Endodermal cell (in vitro differentiated cells): ENCODE measurements at regions not wholly inside any gene's neighbourhood (a gene's known extent, or its start where the extent isn't known, plus 50 kb on each side); places are given as distances from the start of the nearest gene placed in this dataset.
"Not testable (repeated sequence)": the region's sequence is repeated elsewhere in the genome, so short reads cannot be mapped to it uniquely, and the experiment has no call there.

Experiments
- DNase-seq: peaks from one replicate; pipeline ENCODE4 v3.0.0-alpha.2; 2017
- H3K27ac ChIP-seq: 2 replicates; pipeline ENCODE4 v1.5.1; 2013; ENCODE audit warnings: mild to moderate bottlenecking, low read depth, low read length, moderate library complexity
- H3K27me3 ChIP-seq: 2 replicates; pipeline ENCODE4 v1.6.1; 2013; ENCODE audit warnings: mild to moderate bottlenecking, low read length, moderate library complexity; ENCODE audit not compliant: insufficient read depth, control insufficient read depth, poor library complexity, severe bottlenecking
- H3K36me3 ChIP-seq: 2 replicates; pipeline ENCODE4 v1.7.0; 2013; ENCODE audit warnings: mild to moderate bottlenecking, low read length, moderate library complexity; ENCODE audit not compliant: control insufficient read depth, insufficient read depth
- H3K4me1 ChIP-seq: one replicate; pipeline ENCODE4 v1.7.0; 2013; ENCODE audit warnings: low read length; ENCODE audit not compliant: control insufficient read depth, insufficient read depth
- H3K4me3 ChIP-seq: 2 replicates; pipeline ENCODE4 v1.5.1; 2013; ENCODE audit warnings: mild to moderate bottlenecking, low read length, moderate library complexity
- H3K9ac ChIP-seq: 2 replicates; pipeline ENCODE4 v1.6.1; 2013; ENCODE audit warnings: mild to moderate bottlenecking, low read length, moderate library complexity; ENCODE audit not compliant: poor library complexity, severe bottlenecking; ENCODE audit errors: extremely low read depth
- H3K9me3 ChIP-seq: 2 replicates; pipeline ENCODE4 v1.6.1; 2013; ENCODE audit warnings: mild to moderate bottlenecking, low read length, moderate library complexity; ENCODE audit not compliant: control insufficient read depth
- H3K27ac Mint-ChIP-seq: 2 replicates; pipeline ENCODE4 v1.8.0; 2020; ENCODE audit warnings: mixed read lengths
- H3K27me3 Mint-ChIP-seq: 2 replicates; pipeline ENCODE4 v1.8.0; 2021; ENCODE audit warnings: mild to moderate bottlenecking, mixed read lengths; ENCODE audit not compliant: insufficient read depth
- H3K36me3 Mint-ChIP-seq: 2 replicates; pipeline ENCODE4 v1.8.0; 2020; ENCODE audit warnings: low read depth, mixed read lengths
- H3K4me1 Mint-ChIP-seq: 2 replicates; pipeline ENCODE4 v1.8.0; 2020; ENCODE audit warnings: mixed read lengths
- H3K4me3 Mint-ChIP-seq: 2 replicates; pipeline ENCODE4 v1.8.0; 2020; ENCODE audit warnings: mild to moderate bottlenecking, moderate library complexity, mixed read lengths
- H3K9me3 Mint-ChIP-seq: 2 replicates; pipeline ENCODE4 v1.8.0; 2020; ENCODE audit warnings: mild to moderate bottlenecking, mixed read lengths
- CTCF ChIP-seq: fragments of 200-600 bp; sonication (generic); conservative IDR thresholded peaks from 2 replicates; pipeline ENCODE4 v1.5.0; 2021; ENCODE audit warnings: antibody characterized with exemption, mild to moderate bottlenecking
- WGBS, 2 experiments: methylation state at CpG; one replicate each; pipeline versions ENCODE4 v1.1.5 to v1.1.7; 2013; ENCODE audit warnings: missing lambda C conversion rate in 2 of 2, mixed read lengths in 1 of 2; ENCODE audit not compliant: insufficient coverage in 1 of 2, insufficient read length in 1 of 2; 5-methylcytosine and 5-hydroxymethylcytosine counted together

DNA sequence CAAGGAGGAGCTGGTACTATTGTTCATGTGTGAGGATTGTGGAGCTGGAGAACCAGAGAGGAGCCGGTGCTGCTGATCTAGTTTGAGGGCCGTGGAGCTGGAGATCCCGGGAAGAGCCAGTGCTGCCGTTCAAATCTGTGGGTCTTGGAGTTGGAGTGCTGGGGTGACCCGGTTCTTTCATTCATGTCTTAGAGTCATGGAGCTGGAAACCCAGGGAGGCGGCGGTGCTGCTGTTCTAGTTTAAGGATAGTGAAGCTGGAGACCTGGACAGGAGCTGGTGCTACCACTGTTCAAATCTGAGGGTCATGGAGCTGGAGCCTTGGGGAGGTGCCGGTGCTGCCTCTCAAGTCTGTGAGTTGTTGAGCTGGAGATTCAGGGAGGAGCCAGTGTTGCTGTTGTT is 88.5 kb upstream of the ZNF479 start:
- no peaks in the 10 kb centered on the region for H3K27me3 ChIP-seq
- peaks cover 62% of the 10 kb centered on the region for H3K9me3 ChIP-seq
- Mint-ChIP-seq H3K4me1 (no peaks in the 10 kb centered on the region), H3K9me3 (peaks cover 97% of the 10 kb centered on the region), H3K27ac (no peak overlapping the region), H3K4me3 (no peak overlapping the region), H3K27me3 (no peaks in the 10 kb centered on the region), H3K36me3 (peaks cover 12% of the 10 kb centered on the region)
- H3K9ac ChIP-seq = no peak overlapping the region
- no peak overlapping the region for H3K4me3 ChIP-seq
- no peaks in the 10 kb centered on the region for H3K4me1 ChIP-seq
- 58 to 76% methylated on average over 6 to 8 of the region's 8 CpGs for WGBS, 2 experiments
- no peaks in the 10 kb centered on the region for H3K36me3 ChIP-seq
- no peak for TF ChIP-seq CTCF
- H3K27ac ChIP-seq = no peak overlapping the region
- no peak for DNase-seq

- 40 to 67% methylated on average over 1 of the region's 4 CpGs for WGBS, 2 experiments
- no peaks in the 10 kb centered on the region for H3K27me3 ChIP-seq
- H3K9me3 ChIP-seq = peaks cover 65% of the 10 kb centered on the region
- no peak overlapping the region for H3K9ac ChIP-seq
- Mint-ChIP-seq H3K27me3 (no peaks in the 10 kb centered on the region), H3K4me3 (no peak overlapping the region), H3K4me1 (no peaks in the 10 kb centered on the region), H3K36me3 (peaks cover 2% of the 10 kb centered on the region), H3K27ac (no peak overlapping the region), H3K9me3 (peaks cover 98% of the 10 kb centered on the region)
- no peaks in the 10 kb centered on the region for H3K4me1 ChIP-seq
- H3K27ac ChIP-seq = no peak overlapping the region
- TF ChIP-seq CTCF = no peak
- H3K4me3 ChIP-seq = no peak overlapping the region
- H3K36me3 ChIP-seq = no peaks in the 10 kb centered on the region
- DNase-seq = no peak
These were observed 93.4 kb upstream of the ZNF479 start for GRCh38 chr7:57225666-57226065.

DNA sequence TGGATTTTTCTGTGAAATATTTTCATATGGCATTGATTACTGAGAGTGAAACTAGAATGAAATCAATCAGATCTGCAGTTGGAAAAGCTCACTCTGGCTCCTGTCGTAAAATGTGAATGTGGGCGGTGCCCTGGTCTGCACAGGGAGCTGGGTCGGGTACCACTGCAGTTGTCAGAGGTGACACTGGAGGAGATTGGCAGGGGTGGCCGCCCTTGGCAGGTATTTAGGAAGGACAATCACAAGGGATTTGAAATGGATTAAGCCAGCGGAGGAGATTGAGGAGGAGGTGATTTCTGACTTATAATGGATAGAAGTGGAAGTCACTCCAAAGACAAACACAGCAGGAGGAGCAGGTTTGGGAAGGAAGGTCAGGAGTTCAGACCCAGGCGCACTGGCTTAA is 109.0 kb upstream of the ZNF479 start:
- H3K9me3 Mint-ChIP-seq = peaks cover 93% of the 10 kb centered on the region
- H3K4me1 ChIP-seq, H3K27ac ChIP-seq, H3K36me3 ChIP-seq, H3K4me3 Mint-ChIP-seq, DNase-seq, H3K9ac ChIP-seq, H3K27ac Mint-ChIP-seq, H3K4me3 ChIP-seq, H3K27me3 Mint-ChIP-seq, H3K4me1 Mint-ChIP-seq, H3K27me3 ChIP-seq, H3K36me3 Mint-ChIP-seq: not testable (repeated sequence)
- WGBS, 2 experiments = 69 to 77% methylated on average over 2 to 6 of the region's 6 CpGs
- H3K9me3 ChIP-seq = peaks cover 31% of the 10 kb centered on the region

DNA sequence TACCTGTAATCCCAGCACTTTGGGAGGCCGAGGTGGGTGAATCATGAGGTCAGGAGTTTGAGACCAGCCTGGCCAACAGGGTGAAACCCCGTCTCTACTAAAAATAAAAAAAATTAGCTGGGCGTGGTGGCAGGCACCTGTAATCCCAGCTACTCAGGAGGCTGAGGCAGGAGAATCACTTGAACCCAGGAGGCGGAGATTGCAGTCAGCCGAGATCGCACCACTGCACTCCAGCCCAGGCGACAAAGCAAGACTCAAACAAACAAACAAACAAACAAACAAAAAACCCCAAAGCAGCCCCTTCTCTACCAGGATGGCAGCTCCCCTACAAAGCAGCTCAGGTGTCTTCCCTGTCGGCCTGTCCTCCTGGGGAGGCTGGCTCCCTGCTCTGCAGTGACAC is 111.3 kb upstream of the ZNF479 start:
- H3K4me1 Mint-ChIP-seq, H3K27me3 ChIP-seq, H3K4me3 ChIP-seq, DNase-seq, H3K4me1 ChIP-seq, H3K27ac ChIP-seq, H3K4me3 Mint-ChIP-seq, H3K27me3 Mint-ChIP-seq, H3K36me3 Mint-ChIP-seq, H3K27ac Mint-ChIP-seq, H3K9ac ChIP-seq, H3K36me3 ChIP-seq: not testable (repeated sequence)
- WGBS, 2 experiments = 80% methylated on average over 8 of the region's 8 CpGs; no CpG with 5 or more reads in 1 of the 2 experiments
- H3K9me3 ChIP-seq = peaks cover 42% of the 10 kb centered on the region
- peaks cover 93% of the 10 kb centered on the region for H3K9me3 Mint-ChIP-seq

- 71 to 80% methylated on average over 6 to 11 of the region's 11 CpGs for WGBS, 2 experiments
- not testable (repeated sequence) for DNase-seq, H3K27ac Mint-ChIP-seq, H3K4me3 ChIP-seq, H3K36me3 Mint-ChIP-seq, H3K4me1 Mint-ChIP-seq, H3K27me3 Mint-ChIP-seq, H3K4me3 Mint-ChIP-seq, H3K36me3 ChIP-seq, H3K27me3 ChIP-seq, H3K4me1 ChIP-seq, H3K9ac ChIP-seq, H3K27ac ChIP-seq
- peaks cover 43% of the 10 kb centered on the region for H3K9me3 ChIP-seq
- H3K9me3 Mint-ChIP-seq = peaks cover 93% of the 10 kb centered on the region
These were observed 112.2 kb upstream of the ZNF479 start for GRCh38 chr7:57244345-57244980.
